ENCODE measurements at regions not wholly inside any gene's neighbourhood (a gene's known extent, or its start where the extent isn't known, plus 50 kb on each side); places are given as distances from the start of the nearest gene placed in this dataset.

- TF ChIP-seq EZH2phosphoT487 (IDR thresholded peaks at IDR 0.05; ENCODE audit: borderline replicate concordance, low read length) (no peak), CTCF (IDR thresholded peaks at IDR 0.05; ENCODE audit: low read depth, low read length, poor library complexity, severe bottlenecking) (no peak)
Measured at GRCh38 chr13:24041651-24042225, 118.8 kb upstream of the SPATA13 start.
